ENCODE measurements at regions not wholly inside any gene's neighbourhood (a gene's known extent, or its start where the extent isn't known, plus 50 kb on each side); places are given as distances from the start of the nearest gene placed in this dataset.

GRCh38 chr2:220736778-220737177 lies 835.3 kb downstream of the EPHA4 start:
- Histone ChIP-seq H3K4me2 (ENCODE audit: insufficient read depth, low read length, poor library complexity, severe bottlenecking) (no peak overlapping the region), H4K8ac (ENCODE audit: low read depth, low read length) (no peak overlapping the region), H3K9me3 (replicated peaks in 1 of 2; ENCODE audit: control insufficient read depth in 2 of 2, insufficient read depth in 1 of 2, low read depth in 1 of 2, low read length in 2 of 2) (no peaks in the 10 kb centered on the region), H2AK5ac (ENCODE audit: low read depth, low read length) (no peak overlapping the region), H3K18ac (ENCODE audit: low read length) (no peak overlapping the region), H3K79me1 (ENCODE audit: low read depth, low read length) (no peaks in the 10 kb centered on the region), H3K27ac (replicated peaks; ENCODE audit: low read length) (no peak overlapping the region), H3K4ac (ENCODE audit: low read length) (no peak overlapping the region), H3K9ac (ENCODE audit: low read depth, low read length, poor library complexity) (no peak overlapping the region), H2BK5ac (ENCODE audit: low read length) (no peak overlapping the region), H4K91ac (ENCODE audit: low read depth, low read length, poor library complexity) (no peak overlapping the region), H3K23ac (ENCODE audit: low read depth, low read length, poor library complexity) (no peak overlapping the region), H3K27me3 (ENCODE audit: control insufficient read depth in 3 of 3, insufficient read depth in 3 of 3, low read depth in 1 of 3, low read length in 3 of 3) (no peaks in the 10 kb centered on the region), H2AFZ (ENCODE audit: low read length) (peak overlapping the region; percentile 70), H3K14ac (ENCODE audit: low read length) (no peak overlapping the region), H2BK120ac (ENCODE audit: low read depth, low read length) (no peak overlapping the region), H2BK15ac (ENCODE audit: low read length) (no peak overlapping the region), H3K36me3 (replicated peaks in 1 of 2; ENCODE audit: control insufficient read depth in 2 of 2, insufficient read depth in 2 of 2, low read length in 2 of 2) (no peaks in the 10 kb centered on the region), H3K4me1 (ENCODE audit: control insufficient read depth in 2 of 2, insufficient read depth in 1 of 2, low read depth in 1 of 2, low read length in 2 of 2) (no peaks in the 10 kb centered on the region), H3K4me3 (ENCODE audit: low read length in 2 of 2) (no peak overlapping the region), H2BK12ac (ENCODE audit: low read length) (no peak overlapping the region)
- no peak for DNase-seq (ENCODE audit: low spot score)
- no CpG with 5 or more reads among the region's 4 CpGs for WGBS, 2 donors (ENCODE audit: extremely low coverage in 2 of 2, insufficient read length in 2 of 2, insufficient replicate concordance in 1 of 2)

GRCh38 chr2:220743203-220743602 lies 828.9 kb downstream of the EPHA4 start:
- no peak overlapping the region for H3K4ac ChIP-seq (ENCODE audit: low read length)
- H3K4me2 ChIP-seq (ENCODE audit: insufficient read depth, low read length, poor library complexity, severe bottlenecking): no peak overlapping the region
- H3K4me1 ChIP-seq (ENCODE audit: control insufficient read depth in 2 of 2, insufficient read depth in 1 of 2, low read depth in 1 of 2, low read length in 2 of 2): no peaks in the 10 kb centered on the region
- no CpG with 5 or more reads among the region's 2 CpGs for WGBS, 2 donors (ENCODE audit: extremely low coverage in 2 of 2, insufficient read length in 2 of 2, insufficient replicate concordance in 1 of 2)
- H3K23ac ChIP-seq (ENCODE audit: low read depth, low read length, poor library complexity): no peak overlapping the region
- H3K27me3 ChIP-seq (ENCODE audit: control insufficient read depth in 3 of 3, insufficient read depth in 3 of 3, low read depth in 1 of 3, low read length in 3 of 3): no peaks in the 10 kb centered on the region
- H2BK15ac ChIP-seq (ENCODE audit: low read length): no peak overlapping the region
- DNase-seq (ENCODE audit: low spot score): no peak
- no peak overlapping the region for H2BK5ac ChIP-seq (ENCODE audit: low read length)
- H4K91ac ChIP-seq (ENCODE audit: low read depth, low read length, poor library complexity): no peak overlapping the region
- no peaks in the 10 kb centered on the region for H3K36me3 ChIP-seq (replicated peaks in 1 of 2; ENCODE audit: control insufficient read depth in 2 of 2, insufficient read depth in 2 of 2, low read length in 2 of 2)
- H3K18ac ChIP-seq (ENCODE audit: low read length): no peak overlapping the region
- H2AK5ac ChIP-seq (ENCODE audit: low read depth, low read length): no peak overlapping the region
- no peak overlapping the region for H3K9ac ChIP-seq (ENCODE audit: low read depth, low read length, poor library complexity)
- H3K14ac ChIP-seq (ENCODE audit: low read length): no peak overlapping the region
- H2AFZ ChIP-seq (ENCODE audit: low read length): no peak overlapping the region
- no peaks in the 10 kb centered on the region for H3K9me3 ChIP-seq (replicated peaks in 1 of 2; ENCODE audit: control insufficient read depth in 2 of 2, insufficient read depth in 1 of 2, low read depth in 1 of 2, low read length in 2 of 2)
- no peaks in the 10 kb centered on the region for H3K79me1 ChIP-seq (ENCODE audit: low read depth, low read length)
- H4K8ac ChIP-seq (ENCODE audit: low read depth, low read length): no peak overlapping the region
- H3K27ac ChIP-seq (replicated peaks; ENCODE audit: low read length): no peak overlapping the region
- no peak overlapping the region for H2BK12ac ChIP-seq (ENCODE audit: low read length)
- H3K4me3 ChIP-seq (ENCODE audit: low read length in 2 of 2): no peak overlapping the region
- no peak overlapping the region for H2BK120ac ChIP-seq (ENCODE audit: low read depth, low read length)

- no CpG with 5 or more reads among the region's 2 CpGs for WGBS, 2 donors (ENCODE audit: extremely low coverage in 2 of 2, insufficient read length in 2 of 2, insufficient replicate concordance in 1 of 2)
- no peak for DNase-seq (ENCODE audit: low spot score)
- no peak overlapping the region for H3K4ac ChIP-seq (ENCODE audit: low read length)
Observed at GRCh38 chr2:220744861-220745260, 827.2 kb downstream of the EPHA4 start.

GRCh38 chr2:220745682-220746081 lies 826.4 kb downstream of the EPHA4 start:
- Histone ChIP-seq H3K23ac (ENCODE audit: low read depth, low read length, poor library complexity) (no peak overlapping the region), H2AK5ac (ENCODE audit: low read depth, low read length) (no peak overlapping the region), H3K27me3 (ENCODE audit: control insufficient read depth in 3 of 3, insufficient read depth in 3 of 3, low read depth in 1 of 3, low read length in 3 of 3) (no peaks in the 10 kb centered on the region), H3K4me2 (ENCODE audit: insufficient read depth, low read length, poor library complexity, severe bottlenecking) (no peak overlapping the region), H4K91ac (ENCODE audit: low read depth, low read length, poor library complexity) (no peak overlapping the region), H3K18ac (ENCODE audit: low read length) (no peak overlapping the region), H3K9me3 (replicated peaks in 1 of 2; ENCODE audit: control insufficient read depth in 2 of 2, insufficient read depth in 1 of 2, low read depth in 1 of 2, low read length in 2 of 2) (no peaks in the 10 kb centered on the region), H2BK120ac (ENCODE audit: low read depth, low read length) (no peak overlapping the region), H3K14ac (ENCODE audit: low read length) (no peak overlapping the region), H4K8ac (ENCODE audit: low read depth, low read length) (no peak overlapping the region), H2BK15ac (ENCODE audit: low read length) (no peak overlapping the region), H3K4ac (ENCODE audit: low read length) (no peak overlapping the region), H2BK5ac (ENCODE audit: low read length) (no peak overlapping the region), H3K4me1 (ENCODE audit: control insufficient read depth in 2 of 2, insufficient read depth in 1 of 2, low read depth in 1 of 2, low read length in 2 of 2) (peaks cover 0 to 6% of the 10 kb centered on the region in 2 donors), H2AFZ (ENCODE audit: low read length) (no peak overlapping the region), H3K9ac (ENCODE audit: low read depth, low read length, poor library complexity) (no peak overlapping the region), H3K36me3 (replicated peaks in 1 of 2; ENCODE audit: control insufficient read depth in 2 of 2, insufficient read depth in 2 of 2, low read length in 2 of 2) (no peaks in the 10 kb centered on the region), H2BK12ac (ENCODE audit: low read length) (no peak overlapping the region), H3K27ac (replicated peaks; ENCODE audit: low read length) (no peak overlapping the region), H3K4me3 (ENCODE audit: low read length in 2 of 2) (no peak overlapping the region), H3K79me1 (ENCODE audit: low read depth, low read length) (no peaks in the 10 kb centered on the region)
- WGBS, 2 donors (ENCODE audit: extremely low coverage in 2 of 2, insufficient read length in 2 of 2, insufficient replicate concordance in 1 of 2): no CpG with 5 or more reads among the region's 8 CpGs
- no peak for DNase-seq (ENCODE audit: low spot score)

More at GRCh38 chr2:220744861-220745260, 827.2 kb downstream of the EPHA4 start:
- peaks cover 0 to 6% of the 10 kb centered on the region in 2 donors for H3K4me1 ChIP-seq (ENCODE audit: control insufficient read depth in 2 of 2, insufficient read depth in 1 of 2, low read depth in 1 of 2, low read length in 2 of 2)
- H2BK12ac ChIP-seq (ENCODE audit: low read length): no peak overlapping the region
- H2AFZ ChIP-seq (ENCODE audit: low read length): no peak overlapping the region
- H3K4me2 ChIP-seq (ENCODE audit: insufficient read depth, low read length, poor library complexity, severe bottlenecking): no peak overlapping the region
- H3K9ac ChIP-seq (ENCODE audit: low read depth, low read length, poor library complexity): no peak overlapping the region
- H3K36me3 ChIP-seq (replicated peaks in 1 of 2; ENCODE audit: control insufficient read depth in 2 of 2, insufficient read depth in 2 of 2, low read length in 2 of 2): no peaks in the 10 kb centered on the region
- H2BK5ac ChIP-seq (ENCODE audit: low read length): no peak overlapping the region
- no peak overlapping the region for H2AK5ac ChIP-seq (ENCODE audit: low read depth, low read length)
- no peaks in the 10 kb centered on the region for H3K9me3 ChIP-seq (replicated peaks in 1 of 2; ENCODE audit: control insufficient read depth in 2 of 2, insufficient read depth in 1 of 2, low read depth in 1 of 2, low read length in 2 of 2)
- no peaks in the 10 kb centered on the region for H3K79me1 ChIP-seq (ENCODE audit: low read depth, low read length)
- no peak overlapping the region for H4K8ac ChIP-seq (ENCODE audit: low read depth, low read length)
- H2BK15ac ChIP-seq (ENCODE audit: low read length): no peak overlapping the region
- H3K18ac ChIP-seq (ENCODE audit: low read length): no peak overlapping the region
- no peak overlapping the region for H3K4me3 ChIP-seq (ENCODE audit: low read length in 2 of 2)
- no peak overlapping the region for H3K23ac ChIP-seq (ENCODE audit: low read depth, low read length, poor library complexity)
- H3K27ac ChIP-seq (replicated peaks; ENCODE audit: low read length): no peak overlapping the region
- no peak overlapping the region for H4K91ac ChIP-seq (ENCODE audit: low read depth, low read length, poor library complexity)
- no peaks in the 10 kb centered on the region for H3K27me3 ChIP-seq (ENCODE audit: control insufficient read depth in 3 of 3, insufficient read depth in 3 of 3, low read depth in 1 of 3, low read length in 3 of 3)
- H3K14ac ChIP-seq (ENCODE audit: low read length): no peak overlapping the region
- no peak overlapping the region for H2BK120ac ChIP-seq (ENCODE audit: low read depth, low read length)

All from neuronal stem cell (in vitro differentiated cells).